ENCODE measurements at regions not wholly inside any gene's neighbourhood (a gene's known extent, or its start where the extent isn't known, plus 50 kb on each side); places are given as distances from the start of the nearest gene placed in this dataset.

- TF ChIP-seq CTCF (conservative IDR thresholded peaks at IDR 0.05; ENCODE audit: low read depth, low read length), result peak; percentile 85
- peak; percentile 26 for DNase-seq (ENCODE audit: low read depth)
- peak overlapping the region; percentile 41 for H3K4me3 ChIP-seq (ENCODE audit: low read length)
Observed at GRCh38 chr15:85296615-85297402, 83.6 kb upstream of the AKAP13 start.

DNA sequence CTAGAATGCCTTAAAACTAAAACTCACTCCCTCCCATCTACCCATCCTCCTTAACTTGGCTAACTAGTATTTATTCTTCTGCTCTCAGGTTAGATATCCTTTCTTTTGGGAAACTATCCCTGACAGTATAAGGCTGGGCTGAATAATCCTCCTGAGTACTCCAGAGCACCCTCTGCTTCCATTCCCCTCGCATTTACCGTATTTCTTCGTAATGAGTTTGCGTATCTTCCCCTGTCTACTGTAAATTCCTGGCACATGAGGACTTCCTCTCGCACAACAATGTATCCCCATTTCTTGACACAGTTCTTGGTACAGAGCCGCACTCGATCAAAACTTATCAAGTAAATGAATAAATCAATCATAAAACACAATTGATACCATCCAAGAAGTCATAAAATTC, 82.9 kb upstream of the AKAP13 start:
- TF ChIP-seq CTCF (conservative IDR thresholded peaks at IDR 0.05; ENCODE audit: low read depth, low read length), result no peak
- no peak for DNase-seq (ENCODE audit: low read depth)
- no peak overlapping the region for H3K4me3 ChIP-seq (ENCODE audit: low read length)

DNA sequence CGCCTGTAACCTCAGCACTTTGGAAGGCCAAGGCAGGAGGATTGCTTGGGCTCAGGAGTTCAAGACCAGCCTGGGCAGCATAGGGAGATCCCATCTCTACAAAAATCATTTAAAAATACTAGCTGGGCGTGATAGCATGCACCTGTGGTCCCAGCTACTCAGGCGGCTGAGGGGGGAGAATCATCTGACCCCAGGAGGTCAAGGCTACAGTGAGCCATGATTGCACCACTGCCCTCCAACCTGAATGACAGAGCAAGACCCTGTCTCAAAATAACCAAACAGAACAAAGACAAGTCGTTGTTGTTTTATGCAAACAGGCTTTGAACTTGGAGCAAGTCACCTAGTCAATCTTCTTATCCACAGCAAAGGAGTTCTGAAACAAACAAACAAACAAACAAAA, 82.0 kb upstream of the AKAP13 start:
- no peak overlapping the region for H3K4me3 ChIP-seq (ENCODE audit: low read length)
- TF ChIP-seq CTCF (conservative IDR thresholded peaks at IDR 0.05; ENCODE audit: low read depth, low read length), result no peak
- DNase-seq (ENCODE audit: low read depth), result no peak

DNA sequence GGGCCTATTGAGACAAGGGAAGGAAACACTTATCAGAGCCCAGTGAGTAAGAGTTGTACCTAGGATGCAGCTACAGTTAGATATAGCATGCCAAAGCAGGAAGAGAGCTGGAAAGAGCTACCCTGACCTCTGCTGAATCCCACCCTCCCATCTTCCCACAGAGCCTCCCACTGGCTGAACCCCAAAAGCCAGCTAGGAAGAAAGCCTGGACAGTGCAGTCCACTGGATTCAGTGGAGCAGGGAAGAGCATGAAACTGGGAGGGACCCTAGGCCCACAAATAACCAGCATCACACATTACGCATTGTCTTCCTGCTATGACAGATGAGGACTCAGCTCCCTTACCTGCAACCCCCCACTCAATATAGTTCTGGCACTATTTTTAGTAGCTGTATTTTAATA, 81.5 kb upstream of the AKAP13 start:
- TF ChIP-seq CTCF (conservative IDR thresholded peaks at IDR 0.05; ENCODE audit: low read depth, low read length), result no peak
- H3K4me3 ChIP-seq (ENCODE audit: low read length), result no peak overlapping the region
- DNase-seq (ENCODE audit: low read depth), result no peak

- no peak for TF ChIP-seq CTCF (conservative IDR thresholded peaks at IDR 0.05; ENCODE audit: low read depth, low read length)
- no peak for DNase-seq (ENCODE audit: low read depth)
- H3K4me3 ChIP-seq (ENCODE audit: low read length), result no peak overlapping the region
Observed at GRCh38 chr15:85302271-85302670, 78.1 kb upstream of the AKAP13 start.

DNA sequence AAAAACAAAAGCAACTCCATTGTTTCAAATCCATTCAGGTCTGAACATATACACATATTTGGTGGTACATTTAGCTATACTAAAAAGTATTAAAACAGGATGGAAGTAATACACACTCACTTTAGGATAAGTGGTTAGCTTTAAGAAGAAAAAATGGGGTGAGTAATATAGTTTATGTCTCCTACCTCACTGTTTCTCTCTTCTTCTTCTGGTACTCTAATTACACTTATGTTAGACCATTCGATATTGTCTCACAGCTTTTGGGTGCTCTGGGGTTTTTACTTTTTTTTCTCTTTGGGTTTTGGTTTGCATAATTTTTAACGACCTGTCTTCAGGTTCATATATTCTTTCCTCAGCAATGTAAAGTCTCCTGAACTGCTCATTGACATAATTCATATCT, 75.4 kb upstream of the AKAP13 start:
- no peak for DNase-seq (ENCODE audit: low read depth)
- H3K4me3 ChIP-seq (ENCODE audit: low read length), result no peak overlapping the region

More for the DNA sequence above, 75.4 kb upstream of the AKAP13 start:
- TF ChIP-seq CTCF (conservative IDR thresholded peaks at IDR 0.05; ENCODE audit: low read depth, low read length), result no peak
